M059J (cell line): ENCODE measurements at regions not wholly inside any gene's neighbourhood (a gene's known extent, or its start where the extent isn't known, plus 50 kb on each side); places are given as distances from the start of the nearest gene placed in this dataset.

ENCODE experiments used
- DNase-seq: peaks from one replicate; pipeline ENCODE4 v3.0.0-alpha.2; 2012; ENCODE audit warnings: low read depth

GRCh38 chr11:107140983-107141382 is 122.7 kb upstream of the GUCY1A2 start:
- DNase-seq: no peak

- DNase-seq: no peak
These were observed 121.1 kb upstream of the GUCY1A2 start for GRCh38 chr11:107139396-107139795.

GRCh38 chr11:107136892-107137291 is 118.6 kb upstream of the GUCY1A2 start:
- DNase-seq: no peak

- DNase-seq: no peak
These were observed 113.5 kb upstream of the GUCY1A2 start for GRCh38 chr11:107131756-107132155.

GRCh38 chr11:107123022-107123421 is 104.7 kb upstream of the GUCY1A2 start:
- DNase-seq: no peak

- peak; percentile 32 for DNase-seq
These were observed 99.9 kb upstream of the GUCY1A2 start for GRCh38 chr11:107118025-107118720.

GRCh38 chr11:107116358-107116757 is 98.1 kb upstream of the GUCY1A2 start:
- DNase-seq: peak; percentile 33

- no peak for DNase-seq
These were observed 84.6 kb upstream of the GUCY1A2 start for GRCh38 chr11:107102692-107103477.

GRCh38 chr11:107092667-107093066 is 74.4 kb upstream of the GUCY1A2 start:
- DNase-seq: no peak

GRCh38 chr11:107078375-107078774 is 60.1 kb upstream of the GUCY1A2 start:
- DNase-seq: peak; percentile 42

- no peak for DNase-seq
These were observed 58.6 kb upstream of the GUCY1A2 start for GRCh38 chr11:107076832-107077231.

- DNase-seq: no peak
These were observed 52.9 kb upstream of the GUCY1A2 start for GRCh38 chr11:107071129-107071528.
